Mesenchymal stem cell (in vitro differentiated cells and primary cell): ENCODE measurements at regions not wholly inside any gene's neighbourhood (a gene's known extent, or its start where the extent isn't known, plus 50 kb on each side); places are given as distances from the start of the nearest gene placed in this dataset.

Experiments
- DNase-seq: peaks from one replicate; pipeline ENCODE4 v3.0.0-alpha.2; 2013
- H2AFZ ChIP-seq: one replicate; pipeline ENCODE4 v1.6.1; 2013; ENCODE audit warnings: low read depth, mild to moderate bottlenecking, control low read depth, inconsistent platforms, low read length, moderate library complexity
- H2AK5ac ChIP-seq: 2 replicates; pipeline ENCODE4 v1.6.1; 2013; ENCODE audit warnings: low read length, moderate library complexity, mild to moderate bottlenecking, inconsistent platforms; ENCODE audit not compliant: severe bottlenecking
- H2BK120ac ChIP-seq: one replicate; pipeline ENCODE4 v1.6.1; 2013; ENCODE audit warnings: low read depth, mild to moderate bottlenecking, inconsistent platforms, low read length, moderate library complexity
- H2BK12ac ChIP-seq, 2 experiments: one replicate each; pipeline ENCODE4 v1.6.1; 2013; ENCODE audit warnings: inconsistent platforms in 2 of 2, low read length in 2 of 2, mild to moderate bottlenecking in 2 of 2, moderate library complexity in 2 of 2, control low read depth in 1 of 2
- H2BK15ac ChIP-seq: one replicate; pipeline ENCODE4 v1.6.1; 2013; ENCODE audit warnings: mild to moderate bottlenecking, low read depth, inconsistent platforms; ENCODE audit not compliant: poor library complexity, severe bottlenecking
- H2BK5ac ChIP-seq: 2 replicates; pipeline ENCODE4 v1.6.1; 2013; ENCODE audit warnings: low read depth, mild to moderate bottlenecking, low read length, control low read depth, inconsistent platforms; ENCODE audit not compliant: poor library complexity, severe bottlenecking
- H3K14ac ChIP-seq, 2 experiments: one replicate each; pipeline ENCODE4 v1.6.1; 2013; ENCODE audit warnings: inconsistent platforms in 2 of 2, low read length in 2 of 2, control low read depth in 1 of 2, mild to moderate bottlenecking in 1 of 2, moderate library complexity in 1 of 2
- H3K18ac ChIP-seq, 2 experiments: one replicate each; pipeline ENCODE4 v1.6.1; 2013; ENCODE audit warnings: inconsistent platforms in 2 of 2, low read length in 2 of 2, control low read depth in 1 of 2, low read depth in 1 of 2, mild to moderate bottlenecking in 1 of 2
- H3K23ac ChIP-seq, 2 experiments: one replicate each; pipeline ENCODE4 v1.6.1; 2013; ENCODE audit warnings: inconsistent platforms in 2 of 2, low read length in 2 of 2, mild to moderate bottlenecking in 2 of 2, moderate library complexity in 2 of 2, control low read depth in 1 of 2
- H3K27ac ChIP-seq: 2 replicates; pipeline ENCODE4 v1.5.1; 2013; ENCODE audit warnings: mild to moderate bottlenecking, moderate library complexity, low read length, control low read depth, inconsistent platforms; ENCODE audit not compliant: poor library complexity, severe bottlenecking
- H3K27me3 ChIP-seq, 2 experiments: 2 replicates each; pipeline versions ENCODE4 v1.6.1 to v1.7.0; 2013; ENCODE audit warnings: low read length in 2 of 2, mild to moderate bottlenecking in 2 of 2, moderate library complexity in 2 of 2, control low read depth in 1 of 2, inconsistent platforms in 1 of 2; ENCODE audit not compliant: control insufficient read depth in 1 of 2, insufficient read depth in 1 of 2
- H3K36me3 ChIP-seq, 2 experiments: 2 replicates each; pipeline versions ENCODE4 v1.6.1 to v1.7.0; 2013; ENCODE audit warnings: low read length in 2 of 2, control low read depth in 1 of 2, inconsistent platforms in 1 of 2, low read depth in 1 of 2, mild to moderate bottlenecking in 1 of 2; ENCODE audit not compliant: insufficient read depth in 2 of 2, control insufficient read depth in 1 of 2
- H3K4ac ChIP-seq, 2 experiments: one replicate each; pipeline ENCODE4 v1.6.1; 2013; ENCODE audit warnings: inconsistent platforms in 2 of 2, low read length in 2 of 2, mild to moderate bottlenecking in 2 of 2, moderate library complexity in 2 of 2, control low read depth in 1 of 2, low read depth in 1 of 2
- H3K4me1 ChIP-seq: 2 replicates; pipeline ENCODE4 v1.6.1; 2013; ENCODE audit warnings: low read depth, low read length, control low read depth; ENCODE audit not compliant: control insufficient read depth, insufficient read depth
- H3K4me2 ChIP-seq: 2 replicates; pipeline ENCODE4 v1.6.1; 2013; ENCODE audit warnings: low read length, mild to moderate bottlenecking, inconsistent platforms; ENCODE audit not compliant: poor library complexity, severe bottlenecking
- H3K4me3 ChIP-seq, 2 experiments: 2 replicates each; pipeline versions ENCODE4 v1.5.1 to v1.7.0; 2013; ENCODE audit warnings: low read length in 2 of 2, mild to moderate bottlenecking in 2 of 2, control low read depth in 1 of 2, low read depth in 1 of 2; ENCODE audit not compliant: insufficient read depth in 1 of 2
- H3K79me1 ChIP-seq: replicated peaks from 2 replicates; pipeline ENCODE4 v1.6.1; 2013; ENCODE audit warnings: mild to moderate bottlenecking, control low read depth, low read length, inconsistent platforms; ENCODE audit not compliant: poor library complexity, severe bottlenecking
- H3K9ac ChIP-seq: 2 replicates; pipeline ENCODE4 v1.7.0; 2013; ENCODE audit warnings: mild to moderate bottlenecking, low read length, moderate library complexity
- H3K9me3 ChIP-seq: 2 replicates; pipeline ENCODE4 v1.7.0; 2013; ENCODE audit warnings: mild to moderate bottlenecking, low read length; ENCODE audit not compliant: control insufficient read depth
- H4K8ac ChIP-seq: one replicate; pipeline ENCODE4 v1.6.1; 2013; ENCODE audit warnings: inconsistent platforms, mild to moderate bottlenecking, low read length, moderate library complexity
- H4K91ac ChIP-seq: one replicate; pipeline ENCODE4 v1.6.1; 2013; ENCODE audit warnings: mild to moderate bottlenecking, low read length, inconsistent platforms
- WGBS: methylation state at CpG from one replicate; pipeline ENCODE4 v1.1.7; 2013; ENCODE audit warnings: mixed read lengths; 5-methylcytosine and 5-hydroxymethylcytosine counted together

GRCh38 chr4:125725957-125726525 lies 411.3 kb downstream of the FAT4 start:
- H3K14ac ChIP-seq, result no peak overlapping the region
- H4K8ac ChIP-seq, result no peak overlapping the region
- H3K4me3 ChIP-seq, result no peak overlapping the region
- peaks cover 5% of the 10 kb centered on the region for H3K4me1 ChIP-seq
- H3K4me2 ChIP-seq, result no peak overlapping the region
- no peak overlapping the region for H3K23ac ChIP-seq
- H3K18ac ChIP-seq, result no peak overlapping the region
- no peaks in the 10 kb centered on the region for H3K36me3 ChIP-seq
- no peak overlapping the region for H4K91ac ChIP-seq
- no peaks in the 10 kb centered on the region for H3K9me3 ChIP-seq
- no peaks in the 10 kb centered on the region for H3K27me3 ChIP-seq
- no peaks in the 10 kb centered on the region for H3K79me1 ChIP-seq
- H3K27ac ChIP-seq, result no peak overlapping the region
- no peak for DNase-seq
- H3K9ac ChIP-seq, result no peak overlapping the region
- H2BK120ac ChIP-seq, result no peak overlapping the region
- H2AFZ ChIP-seq, result no peak overlapping the region
- WGBS, result 84% methylated on average over 4 of the region's 4 CpGs
- no peak overlapping the region for H3K4ac ChIP-seq
- H2AK5ac ChIP-seq, result no peak overlapping the region
- no peak overlapping the region for H2BK5ac ChIP-seq
- no peak overlapping the region for H2BK12ac ChIP-seq
- H2BK15ac ChIP-seq, result no peak overlapping the region

- peak; percentile 45 for DNase-seq
- Histone ChIP-seq H2AFZ (no peak overlapping the region), H3K23ac (no peak overlapping the region), H2AK5ac (no peak overlapping the region), H4K8ac (no peak overlapping the region), H3K9ac (peak overlapping the region; percentile 31), H2BK5ac (no peak overlapping the region), H3K4me1 (peaks cover 5% of the 10 kb centered on the region), H3K18ac (peak overlapping the region in 1 of 2 experiments; percentile 24), H4K91ac (no peak overlapping the region), H3K79me1 (no peaks in the 10 kb centered on the region), H3K36me3 (no peaks in the 10 kb centered on the region), H3K27me3 (no peaks in the 10 kb centered on the region), H2BK120ac (no peak overlapping the region), H3K27ac (peak overlapping the region; percentile 82), H3K4ac (peak overlapping the region in 1 of 2 experiments; percentile 51), H3K4me3 (no peak overlapping the region), H3K9me3 (no peaks in the 10 kb centered on the region), H3K14ac (no peak overlapping the region), H3K4me2 (no peak overlapping the region), H2BK12ac (peak overlapping the region; percentile 42 to 66), H2BK15ac (no peak overlapping the region)
- 85% methylated on average over 2 of the region's 2 CpGs for whole genome bisulfite sequencing
These were observed 413.2 kb downstream of the FAT4 start for GRCh38 chr4:125727931-125728330.

GRCh38 chr4:125728568-125728967 lies 413.8 kb downstream of the FAT4 start:
- Histone ChIP-seq H3K79me1 (no peaks in the 10 kb centered on the region), H3K4me3 (no peak overlapping the region), H3K9me3 (no peaks in the 10 kb centered on the region), H2BK12ac (no peak overlapping the region), H3K4me2 (no peak overlapping the region), H4K91ac (no peak overlapping the region), H3K4ac (no peak overlapping the region), H3K18ac (no peak overlapping the region), H2BK120ac (no peak overlapping the region), H3K27ac (peak overlapping the region; percentile 83), H3K9ac (peak overlapping the region; percentile 31), H3K4me1 (peaks cover 6% of the 10 kb centered on the region), H3K27me3 (no peaks in the 10 kb centered on the region), H3K23ac (no peak overlapping the region), H2AFZ (no peak overlapping the region), H2AK5ac (peak overlapping the region; percentile 86), H3K36me3 (no peaks in the 10 kb centered on the region), H4K8ac (no peak overlapping the region), H2BK5ac (no peak overlapping the region), H3K14ac (no peak overlapping the region), H2BK15ac (no peak overlapping the region)
- 8% methylated on average over 2 of the region's 2 CpGs for WGBS
- DNase-seq, result peak; percentile 95

GRCh38 chr4:125729171-125729570 lies 414.4 kb downstream of the FAT4 start:
- no peak overlapping the region for H4K8ac ChIP-seq
- no peak overlapping the region for H3K14ac ChIP-seq
- DNase-seq, result no peak
- H3K4ac ChIP-seq, result no peak overlapping the region
- H3K27me3 ChIP-seq, result no peaks in the 10 kb centered on the region
- no peak overlapping the region for H2AFZ ChIP-seq
- no peak overlapping the region for H2BK5ac ChIP-seq
- H3K36me3 ChIP-seq, result no peaks in the 10 kb centered on the region
- no peak overlapping the region for H3K23ac ChIP-seq
- no peaks in the 10 kb centered on the region for H3K9me3 ChIP-seq
- H3K79me1 ChIP-seq, result no peaks in the 10 kb centered on the region
- H3K9ac ChIP-seq, result no peak overlapping the region
- H4K91ac ChIP-seq, result no peak overlapping the region
- H3K4me1 ChIP-seq, result peaks cover 8% of the 10 kb centered on the region
- H3K4me2 ChIP-seq, result no peak overlapping the region
- no peak overlapping the region for H2BK12ac ChIP-seq
- H3K27ac ChIP-seq, result peak overlapping the region; percentile 99
- no peak overlapping the region for H2BK120ac ChIP-seq
- no peak overlapping the region for H2AK5ac ChIP-seq
- H3K4me3 ChIP-seq, result no peak overlapping the region
- H3K18ac ChIP-seq, result no peak overlapping the region
- no peak overlapping the region for H2BK15ac ChIP-seq
